Kidney capillary endothelial cell (primary cell): ENCODE measurements at regions not wholly inside any gene's neighbourhood (a gene's known extent, or its start where the extent isn't known, plus 50 kb on each side); places are given as distances from the start of the nearest gene placed in this dataset.
"Not testable (repeated sequence)": the region's sequence is repeated elsewhere in the genome, so short reads cannot be mapped to it uniquely, and the experiment has no call there.

Experiments
- DNase-seq: peaks from one replicate; pipeline ENCODE4 v3.0.0-alpha.2; 2018; ENCODE audit warnings: low spot score

- no peak for DNase-seq
Measured at GRCh38 chr5:44942524-44943001, 133.8 kb downstream of the MRPS30 start.

DNA sequence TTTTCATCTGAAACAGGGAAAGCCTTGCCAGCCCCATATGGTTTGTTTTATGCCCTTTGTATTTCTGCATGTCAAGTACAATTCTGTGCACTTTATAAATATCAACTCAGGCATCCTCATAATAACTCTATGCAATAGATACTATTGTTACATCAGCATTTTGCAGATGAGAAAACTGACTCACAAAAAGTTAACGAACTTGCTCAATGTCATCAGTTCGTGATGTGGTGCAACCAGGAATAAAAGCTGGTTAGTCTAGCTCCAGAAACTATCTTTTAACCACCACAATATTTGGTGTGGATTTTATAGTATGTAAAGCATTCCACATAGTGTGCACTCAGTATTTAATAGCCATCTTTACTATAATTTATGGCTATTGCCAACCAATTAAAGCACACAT is 134.9 kb downstream of the MRPS30 start:
- DNase-seq: no peak

GRCh38 chr5:44945743-44946142 is 137.0 kb downstream of the MRPS30 start:
- no peak for DNase-seq

- no peak for DNase-seq
Measured at GRCh38 chr5:44949687-44950086, 140.9 kb downstream of the MRPS30 start.

DNA sequence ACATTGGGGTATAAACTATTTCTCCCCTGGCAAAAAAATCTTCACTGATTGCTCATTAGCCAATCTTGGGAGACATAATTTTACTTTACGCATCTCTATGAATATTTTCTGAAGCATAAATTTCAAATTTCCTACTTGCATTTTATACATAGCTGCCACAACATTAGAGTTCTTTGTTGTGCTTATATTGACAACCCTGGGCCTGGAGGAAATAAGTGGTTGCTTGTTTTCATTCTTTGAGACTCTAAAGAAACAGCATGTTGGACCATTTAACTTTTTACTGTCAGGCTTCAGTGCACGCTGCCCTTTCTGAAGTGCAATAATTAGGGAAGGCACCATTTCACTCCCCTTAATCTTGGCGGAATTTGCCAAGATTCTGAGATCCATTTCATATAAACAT is 142.6 kb downstream of the MRPS30 start:
- DNase-seq: no peak

GRCh38 chr5:44952376-44952775 is 143.6 kb downstream of the MRPS30 start:
- DNase-seq: peak; percentile 50

- DNase-seq: no peak
Measured at GRCh38 chr5:44953078-44953477, 144.3 kb downstream of the MRPS30 start.

DNA sequence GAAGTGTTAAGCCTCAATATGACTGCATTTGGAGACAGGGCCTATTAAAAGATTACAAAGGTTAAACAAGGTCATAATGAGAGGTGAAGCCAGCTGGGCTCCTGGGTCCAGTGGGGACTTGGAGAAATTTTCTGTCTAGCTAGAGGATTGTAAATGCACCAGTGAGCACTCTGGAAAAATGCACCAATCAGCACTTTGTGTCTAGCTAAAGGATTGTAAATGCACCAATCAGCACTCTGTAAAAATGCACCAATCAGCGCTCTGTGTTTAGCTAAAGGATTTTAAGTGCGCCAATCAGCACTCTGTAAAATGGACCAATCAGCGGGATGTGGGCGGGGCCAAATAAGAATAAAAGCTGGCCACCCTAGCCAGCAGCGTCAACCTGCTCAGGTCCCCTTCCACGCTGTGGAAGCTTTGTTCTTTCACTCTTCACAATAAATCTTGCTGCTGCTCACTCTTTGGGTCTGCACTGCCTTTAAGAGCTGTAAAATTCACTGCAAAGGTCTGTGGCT is 150.3 kb downstream of the MRPS30 start:
- not testable (repeated sequence) for DNase-seq

DNA sequence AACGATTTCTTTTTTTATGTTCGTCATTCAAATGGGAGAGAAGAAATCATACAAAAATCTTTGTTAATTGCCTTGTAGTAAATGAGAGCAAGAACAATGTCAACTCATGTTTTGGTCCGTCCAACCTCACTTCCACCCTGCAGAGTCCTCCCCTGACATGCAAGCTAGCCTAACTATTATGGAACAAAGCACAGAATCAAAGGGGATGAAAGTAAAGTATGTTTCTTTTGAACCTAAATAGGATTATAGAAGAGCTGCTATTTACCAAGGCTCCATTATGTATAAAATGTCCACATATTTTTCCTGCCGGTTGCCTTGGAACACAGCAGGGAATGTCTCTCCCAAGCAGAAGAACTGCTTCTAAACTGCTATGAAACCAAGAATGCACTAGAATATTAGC is 161.1 kb downstream of the MRPS30 start:
- DNase-seq: no peak

- DNase-seq: not testable (repeated sequence)
Measured at GRCh38 chr5:44970963-44971362, 162.2 kb downstream of the MRPS30 start.

DNA sequence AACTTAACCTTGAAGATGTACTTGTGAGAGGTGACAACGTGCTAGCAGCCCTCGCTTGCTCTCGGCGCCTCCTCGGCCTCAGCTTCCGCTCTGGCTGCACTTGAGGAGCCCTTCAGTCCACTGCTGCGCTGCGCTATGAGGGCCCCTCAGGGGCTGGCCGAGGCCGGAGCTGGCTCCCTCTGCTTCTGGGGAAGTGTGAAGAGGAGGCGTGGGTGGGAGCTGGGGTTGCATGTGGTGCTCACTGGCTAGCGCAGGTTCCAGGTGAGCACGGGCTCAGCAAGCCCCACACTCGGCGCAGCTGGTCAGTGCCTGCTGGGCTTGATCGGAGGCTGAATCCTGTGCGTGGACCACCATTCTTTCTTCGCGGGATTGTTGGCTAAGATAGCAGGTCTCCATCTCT is 166.1 kb downstream of the MRPS30 start:
- DNase-seq: no peak

GRCh38 chr5:44981708-44982107 is 173.0 kb downstream of the MRPS30 start:
- no peak for DNase-seq

DNA sequence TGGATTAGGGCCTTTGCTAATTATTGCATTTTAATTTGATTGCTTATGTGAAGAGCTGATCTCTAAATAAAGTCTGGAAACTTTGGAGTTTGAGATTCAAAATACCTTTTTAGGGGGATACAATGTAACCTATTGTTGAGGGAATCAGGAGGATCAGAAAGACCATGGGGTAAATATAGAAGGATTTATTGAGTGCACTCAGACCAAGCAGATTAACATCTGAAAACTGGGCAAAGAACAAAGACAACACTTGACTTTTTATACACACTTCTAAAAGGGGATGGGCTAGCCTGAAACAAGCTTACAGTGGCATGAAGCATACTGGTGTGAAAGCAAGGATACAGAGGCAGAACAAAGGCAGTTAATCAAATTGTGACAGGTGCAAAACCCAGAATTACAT is 174.3 kb downstream of the MRPS30 start:
- no peak for DNase-seq

GRCh38 chr5:44987026-44987425 is 178.3 kb downstream of the MRPS30 start:
- no peak for DNase-seq

- no peak for DNase-seq
Measured at GRCh38 chr5:44991693-44992092, 182.9 kb downstream of the MRPS30 start.

DNA sequence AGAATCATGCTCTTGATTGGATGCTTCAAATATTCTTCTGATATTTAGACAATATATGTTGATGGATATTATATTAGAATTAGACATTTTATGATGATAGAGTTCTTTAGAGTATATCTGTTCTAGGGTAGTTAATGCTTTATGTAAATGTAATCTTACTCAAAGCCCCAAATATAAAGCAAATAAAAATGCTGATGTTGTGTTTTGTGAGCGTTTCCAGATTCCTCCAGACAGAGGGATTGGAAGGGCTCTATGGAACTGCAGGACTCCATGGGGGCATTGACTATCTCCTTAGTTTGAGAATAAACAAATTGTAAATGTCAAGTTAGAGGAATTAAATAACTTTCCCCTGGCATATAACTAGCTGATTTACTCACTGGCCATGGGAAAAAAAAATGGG is 184.5 kb downstream of the MRPS30 start:
- no peak for DNase-seq

GRCh38 chr5:44997506-44997905 is 188.8 kb downstream of the MRPS30 start:
- no peak for DNase-seq

- not testable (repeated sequence) for DNase-seq
Measured at GRCh38 chr5:45007102-45007501, 198.4 kb downstream of the MRPS30 start.

- no peak for DNase-seq
Measured at GRCh38 chr5:45017568-45017967, 208.8 kb downstream of the MRPS30 start.

GRCh38 chr5:45029553-45029952 is 220.8 kb downstream of the MRPS30 start:
- no peak for DNase-seq

DNA sequence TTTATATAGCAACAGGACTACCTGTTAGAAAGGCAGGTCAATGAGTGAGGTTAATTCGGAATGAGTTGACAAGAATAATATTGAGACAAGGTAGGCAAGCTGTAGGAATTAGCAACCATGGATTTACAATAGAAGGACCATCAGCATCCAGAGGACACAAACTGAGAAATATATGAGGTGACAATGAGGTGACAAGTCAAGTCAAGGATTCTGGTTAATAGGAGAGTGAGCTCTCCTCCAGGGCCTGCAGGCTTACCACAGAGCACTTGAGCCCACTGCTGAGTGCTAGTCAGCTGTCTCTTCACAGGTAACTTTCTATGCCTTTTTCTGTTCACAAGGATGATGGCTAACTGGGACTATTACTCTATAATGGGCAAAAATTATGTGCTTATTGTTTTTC is 227.2 kb downstream of the MRPS30 start:
- no peak for DNase-seq

DNA sequence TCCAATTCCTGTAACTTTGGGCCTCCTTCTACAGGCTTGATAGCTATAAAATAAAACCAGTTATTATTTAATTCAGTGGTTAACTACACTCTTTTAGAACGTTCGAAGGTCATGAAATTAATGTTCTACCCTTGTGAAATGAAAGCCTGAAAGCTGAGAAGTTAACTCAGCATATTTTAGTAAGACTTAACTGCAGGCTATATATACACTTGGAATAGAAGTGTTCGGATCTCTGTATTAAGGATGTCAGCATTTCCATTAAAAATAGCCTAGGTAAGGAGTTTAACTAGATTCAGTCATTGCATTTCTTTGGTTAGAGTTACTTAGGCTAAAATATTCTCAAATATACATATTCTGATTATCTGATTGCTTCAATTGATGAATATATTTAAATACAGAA is 229.2 kb downstream of the MRPS30 start:
- DNase-seq: no peak

DNA sequence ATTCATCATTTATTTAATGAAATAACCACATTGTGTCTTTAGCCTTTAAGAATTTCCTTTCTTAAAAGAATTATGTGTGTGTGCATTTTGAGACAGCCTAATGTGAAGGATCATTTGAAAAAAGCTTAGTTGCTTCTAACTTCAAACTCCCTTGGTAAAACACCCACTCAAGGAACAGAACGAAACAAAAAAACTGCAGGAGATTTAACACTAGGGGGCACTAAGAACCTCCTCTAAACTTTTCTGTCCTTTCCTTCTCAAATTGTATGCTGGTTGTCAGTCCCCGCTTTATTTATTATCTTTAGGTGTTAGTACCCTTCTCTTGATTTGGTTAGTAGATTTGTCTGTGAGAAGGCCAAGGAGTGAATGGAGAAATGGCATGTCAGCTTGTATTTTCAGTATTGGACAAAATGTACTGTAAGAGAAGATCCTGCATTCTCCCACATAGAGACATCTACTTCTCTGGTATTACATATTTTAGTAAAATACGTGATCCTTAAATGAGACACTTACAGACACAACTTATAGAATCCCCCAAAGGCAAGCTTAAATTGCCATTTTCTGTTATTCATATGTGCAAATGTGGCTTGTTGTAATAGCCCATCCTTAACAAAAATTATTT is 229.7 kb downstream of the MRPS30 start:
- peak; percentile 30 for DNase-seq

DNA sequence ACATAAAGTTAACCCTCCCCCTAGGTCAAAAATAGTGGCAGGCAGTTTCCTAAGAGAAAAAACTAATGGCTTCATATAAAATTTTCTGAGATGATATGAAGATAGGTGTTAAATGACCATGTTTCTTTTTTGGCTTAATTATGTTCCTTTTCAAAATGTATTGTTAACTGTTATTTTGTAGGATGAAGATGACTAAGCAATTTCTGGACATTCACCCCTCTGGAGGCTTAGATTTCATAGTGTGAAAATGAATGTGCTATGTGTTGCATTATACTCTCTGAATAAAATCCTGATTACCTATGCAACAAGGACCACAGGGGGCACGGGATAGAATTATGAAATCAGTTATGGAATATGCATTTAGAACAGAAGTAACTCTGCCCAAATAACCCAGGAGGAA is 233.5 kb downstream of the MRPS30 start:
- no peak for DNase-seq
